ENCODE measurements at regions not wholly inside any gene's neighbourhood (a gene's known extent, or its start where the extent isn't known, plus 50 kb on each side); places are given as distances from the start of the nearest gene placed in this dataset.

- TF ChIP-seq KLF16 (CRISPR knock-in tag; IDR thresholded peaks at IDR 0.05) (peak in 1 of 2 experiments; percentile 88; a peak in 2 of 4 replicates), NR2F2 (IDR thresholded peaks at IDR 0.05; ENCODE audit: borderline replicate concordance, low read depth) (peak; percentile 42; the same call in 1 of the 2 replicates), ZMYM4 (CRISPR knock-in tag; IDR thresholded peaks at IDR 0.05) (peak; percentile 77), ATF7-NPFF (CRISPR knock-in tag; IDR thresholded peaks at IDR 0.05; ENCODE audit: low read depth) (no peak), MBD4 (IDR thresholded peaks at IDR 0.05; ENCODE audit: borderline replicate concordance, low read length) (peak; percentile 92), ZNF138 (CRISPR knock-in tag; IDR thresholded peaks at IDR 0.05; ENCODE audit: low read depth) (no peak), ATM (IDR thresholded peaks at IDR 0.05; ENCODE audit: borderline replicate concordance) (no peak), ZNF580 (CRISPR knock-in tag; IDR thresholded peaks at IDR 0.05; ENCODE audit: borderline replicate concordance, low read depth) (peak; percentile 63), DBP (CRISPR knock-in tag; IDR thresholded peaks at IDR 0.05; ENCODE audit: not compliant biosample characterization) (no peak), ZNF713 (CRISPR knock-in tag; IDR thresholded peaks at IDR 0.05) (no peak), ZNF615 (CRISPR knock-in tag; IDR thresholded peaks at IDR 0.05; ENCODE audit: borderline replicate concordance) (no peak), ZNF329 (CRISPR knock-in tag; IDR thresholded peaks at IDR 0.05; ENCODE audit: low read depth) (no peak), ZNF207 (IDR thresholded peaks at IDR 0.05; ENCODE audit: borderline replicate concordance) (no peak), WIZ (CRISPR knock-in tag; IDR thresholded peaks at IDR 0.05) (no peak), AFF4 (CRISPR knock-in tag; IDR thresholded peaks at IDR 0.05) (no peak), DDIT3 (CRISPR knock-in tag; IDR thresholded peaks at IDR 0.05) (no peak), KAT2B (IDR thresholded peaks at IDR 0.05; ENCODE audit: borderline replicate concordance, low read depth, low read length) (no peak), ZFP82 (CRISPR knock-in tag; IDR thresholded peaks at IDR 0.05; ENCODE audit: borderline replicate concordance) (no peak), FOXJ3 (CRISPR knock-in tag; IDR thresholded peaks at IDR 0.05; ENCODE audit: borderline replicate concordance) (peak; percentile 77; the same call in 1 of the 2 replicates), PRMT3 (CRISPR knock-in tag; IDR thresholded peaks at IDR 0.05; ENCODE audit: borderline replicate concordance, low read depth) (0 out of 2 replicates have a peak, but pooled peaks have one; percentile 53), ZNF850 (CRISPR knock-in tag; conservative IDR thresholded peaks at IDR 0.05) (no peak), HDAC2 (CRISPR knock-in tag; IDR thresholded peaks at IDR 0.05) (peak; percentile 96), CAMTA2 (CRISPR knock-in tag; IDR thresholded peaks at IDR 0.05; ENCODE audit: borderline replicate concordance) (no peak), REL (CRISPR knock-in tag; conservative IDR thresholded peaks at IDR 0.05) (no peak), MLX (CRISPR knock-in tag; IDR thresholded peaks at IDR 0.05) (peak; percentile 33; the same call in 1 of the 2 replicates)
Observed at GRCh38 chr2:19140463-19141208, 217.8 kb downstream of the OSR1 start (continued).
